GM12872 (cell line): ENCODE measurements at regions not wholly inside any gene's neighbourhood (a gene's known extent, or its start where the extent isn't known, plus 50 kb on each side); places are given as distances from the start of the nearest gene placed in this dataset.

Experiments used
- CTCF ChIP-seq: IDR thresholded peaks from 3 replicates; pipeline ENCODE4 v1.5.1; 2011; ENCODE audit warnings: low read depth, mild to moderate bottlenecking, low read length, moderate library complexity; ENCODE audit not compliant: insufficient read depth

GRCh38 chr9:20256284-20256948 lies 365.9 kb downstream of the MLLT3 start:
- no peak for TF ChIP-seq CTCF

GRCh38 chr9:20255052-20255451 lies 367.2 kb downstream of the MLLT3 start:
- TF ChIP-seq CTCF: no peak

GRCh38 chr9:20253635-20254034 lies 368.7 kb downstream of the MLLT3 start:
- TF ChIP-seq CTCF: no peak

GRCh38 chr9:20252778-20253177 lies 369.5 kb downstream of the MLLT3 start:
- no peak for TF ChIP-seq CTCF

- TF ChIP-seq CTCF: no peak
These were observed 371.5 kb downstream of the MLLT3 start for GRCh38 chr9:20250791-20251190.

- TF ChIP-seq CTCF: no peak
These were observed 378.0 kb downstream of the MLLT3 start for GRCh38 chr9:20244271-20244670.

- TF ChIP-seq CTCF: no peak
These were observed 378.5 kb downstream of the MLLT3 start for GRCh38 chr9:20243841-20244240.
